ENCODE measurements at regions not wholly inside any gene's neighbourhood (a gene's known extent, or its start where the extent isn't known, plus 50 kb on each side); places are given as distances from the start of the nearest gene placed in this dataset.

DNA sequence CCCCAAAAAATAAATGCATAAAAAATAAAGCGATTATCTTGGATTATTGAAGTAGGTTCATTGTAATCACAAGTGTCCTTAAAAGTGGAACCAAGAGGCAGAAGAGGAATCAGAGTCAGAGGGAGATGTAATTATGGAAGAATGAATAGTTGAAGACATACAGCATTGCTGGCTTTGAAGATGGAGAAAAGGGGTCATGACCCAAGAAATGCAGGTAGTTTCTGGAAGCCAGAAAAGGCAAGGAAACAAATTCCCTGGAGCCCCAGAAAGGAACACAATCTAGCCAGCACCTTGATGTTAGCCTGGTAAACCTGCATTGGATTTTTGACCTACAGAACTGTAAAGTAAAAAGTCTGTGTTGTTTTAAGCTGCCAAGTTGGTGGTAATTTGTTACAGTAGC, 57.5 kb upstream of the PTGR2 start:
- TF ChIP-seq, protein P1, sequence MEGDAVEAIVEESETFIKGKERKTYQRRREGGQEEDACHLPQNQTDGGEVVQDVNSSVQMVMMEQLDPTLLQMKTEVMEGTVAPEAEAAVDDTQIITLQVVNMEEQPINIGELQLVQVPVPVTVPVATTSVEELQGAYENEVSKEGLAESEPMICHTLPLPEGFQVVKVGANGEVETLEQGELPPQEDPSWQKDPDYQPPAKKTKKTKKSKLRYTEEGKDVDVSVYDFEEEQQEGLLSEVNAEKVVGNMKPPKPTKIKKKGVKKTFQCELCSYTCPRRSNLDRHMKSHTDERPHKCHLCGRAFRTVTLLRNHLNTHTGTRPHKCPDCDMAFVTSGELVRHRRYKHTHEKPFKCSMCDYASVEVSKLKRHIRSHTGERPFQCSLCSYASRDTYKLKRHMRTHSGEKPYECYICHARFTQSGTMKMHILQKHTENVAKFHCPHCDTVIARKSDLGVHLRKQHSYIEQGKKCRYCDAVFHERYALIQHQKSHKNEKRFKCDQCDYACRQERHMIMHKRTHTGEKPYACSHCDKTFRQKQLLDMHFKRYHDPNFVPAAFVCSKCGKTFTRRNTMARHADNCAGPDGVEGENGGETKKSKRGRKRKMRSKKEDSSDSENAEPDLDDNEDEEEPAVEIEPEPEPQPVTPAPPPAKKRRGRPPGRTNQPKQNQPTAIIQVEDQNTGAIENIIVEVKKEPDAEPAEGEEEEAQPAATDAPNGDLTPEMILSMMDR (IDR thresholded peaks at IDR 0.05) = no peak
- TF ChIP-seq POLR2AphosphoS5 (IDR thresholded peaks at IDR 0.05) = no peak
- TF ChIP-seq POLR2A (IDR thresholded peaks at IDR 0.05) = no peak

All from prostate gland (tissue), 2 donors.